AG04449 (cell line): ENCODE measurements at regions not wholly inside any gene's neighbourhood (a gene's known extent, or its start where the extent isn't known, plus 50 kb on each side); places are given as distances from the start of the nearest gene placed in this dataset.

Experiments used
- CTCF ChIA-PET: fragments of 350-600 bp; formaldehyde crosslinking; extraction: SDS; loops from one replicate; lab custom pipeline; 2021; ENCODE audit warnings: antibody characterized with exemption; lab: Yijun Ruan, JAX
- POLR2A ChIA-PET: fragments of 400-600, 350-600 bp; formaldehyde crosslinking; extraction: SDS; loops from one replicate; lab custom pipeline; 2020; ENCODE audit warnings: antibody characterized with exemption, inconsistent platforms; lab: Yijun Ruan, JAX
- DNase-seq: peaks from one replicate; pipeline ENCODE4 v3.0.0-alpha.2; 2010; ENCODE audit warnings: low read depth, low spot score
- H3K4me3 ChIP-seq: 2 replicates; pipeline ENCODE4 v1.5.1; 2011; ENCODE audit warnings: low read depth, mild to moderate bottlenecking, control low read depth, low read length
- TF ChIP-seq, protein P1 (sequence below): IDR thresholded peaks from one replicate; pipeline ENCODE4 v1.5.1; 2011; ENCODE audit warnings: mild to moderate bottlenecking, moderate library complexity, low read length, control low read depth, inconsistent platforms; ENCODE audit not compliant: insufficient read depth; ENCODE audit errors: missing control alignments

DNA sequence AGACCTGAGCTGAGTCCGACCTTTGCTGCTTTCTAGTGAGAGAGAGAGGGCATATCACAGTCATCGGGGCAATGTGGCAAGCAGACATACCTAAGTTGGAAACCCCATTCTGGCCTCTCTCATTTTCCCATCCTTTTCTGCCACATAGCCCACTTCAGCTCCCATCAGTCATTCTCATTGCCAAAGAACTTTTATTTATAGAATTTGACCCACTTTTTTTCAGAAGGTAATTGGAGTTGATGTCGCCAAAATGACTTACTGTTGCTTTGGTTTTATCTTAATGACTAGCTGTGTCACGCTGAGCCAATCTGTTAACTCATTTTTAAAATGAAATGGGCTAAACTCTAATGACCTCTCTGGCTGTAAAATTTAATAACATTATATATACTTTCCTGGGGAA, 63.9 kb upstream of the RMST start:
- ChIA-PET POLR2A (no interaction called here), CTCF (no interaction called here)
- no peak for DNase-seq
- H3K4me3 ChIP-seq, result no peak overlapping the region
- TF ChIP-seq, protein P1, sequence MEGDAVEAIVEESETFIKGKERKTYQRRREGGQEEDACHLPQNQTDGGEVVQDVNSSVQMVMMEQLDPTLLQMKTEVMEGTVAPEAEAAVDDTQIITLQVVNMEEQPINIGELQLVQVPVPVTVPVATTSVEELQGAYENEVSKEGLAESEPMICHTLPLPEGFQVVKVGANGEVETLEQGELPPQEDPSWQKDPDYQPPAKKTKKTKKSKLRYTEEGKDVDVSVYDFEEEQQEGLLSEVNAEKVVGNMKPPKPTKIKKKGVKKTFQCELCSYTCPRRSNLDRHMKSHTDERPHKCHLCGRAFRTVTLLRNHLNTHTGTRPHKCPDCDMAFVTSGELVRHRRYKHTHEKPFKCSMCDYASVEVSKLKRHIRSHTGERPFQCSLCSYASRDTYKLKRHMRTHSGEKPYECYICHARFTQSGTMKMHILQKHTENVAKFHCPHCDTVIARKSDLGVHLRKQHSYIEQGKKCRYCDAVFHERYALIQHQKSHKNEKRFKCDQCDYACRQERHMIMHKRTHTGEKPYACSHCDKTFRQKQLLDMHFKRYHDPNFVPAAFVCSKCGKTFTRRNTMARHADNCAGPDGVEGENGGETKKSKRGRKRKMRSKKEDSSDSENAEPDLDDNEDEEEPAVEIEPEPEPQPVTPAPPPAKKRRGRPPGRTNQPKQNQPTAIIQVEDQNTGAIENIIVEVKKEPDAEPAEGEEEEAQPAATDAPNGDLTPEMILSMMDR, result no peak

GRCh38 chr12:97404093-97404492, 58.5 kb upstream of the RMST start:
- CTCF ChIA-PET, result interaction anchor here (1.1 kb wide), 1 partner anchor 825 kb away, joined by 3 read pairs; no protein-coding TSS in a partner anchor
- H3K4me3 ChIP-seq, result no peak overlapping the region
- TF ChIP-seq, protein P1, result no peak
- POLR2A ChIA-PET, result no interaction called here
- DNase-seq, result no peak

- ChIA-PET POLR2A (no interaction called here), CTCF (interaction anchor here (1.1 kb wide), 1 partner anchor 825 kb away, joined by 3 read pairs; no protein-coding TSS in a partner anchor)
- DNase-seq, result no peak
- no peak overlapping the region for H3K4me3 ChIP-seq
- TF ChIP-seq, protein P1, result no peak
Observed at GRCh38 chr12:97404543-97404942, 58.1 kb upstream of the RMST start.

DNA sequence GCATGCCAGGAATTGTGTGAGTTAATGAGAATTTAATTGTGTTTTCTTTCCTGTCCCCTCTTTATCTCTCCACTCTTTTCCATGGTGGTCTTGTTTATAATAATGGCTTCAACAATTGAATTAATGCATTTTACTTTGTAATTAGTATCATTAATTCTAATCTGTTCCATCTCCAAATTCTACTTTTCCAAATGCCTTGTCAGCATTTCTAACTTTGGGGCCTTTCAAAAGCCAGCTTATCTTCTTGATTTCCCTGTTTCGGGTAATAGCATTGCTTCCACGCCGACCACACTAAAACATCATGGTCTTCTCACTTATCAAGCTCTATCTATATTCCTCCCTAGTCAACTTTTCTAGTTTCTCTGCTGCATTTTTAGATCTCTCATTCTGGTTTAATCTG, 54.2 kb upstream of the RMST start:
- TF ChIP-seq, protein P1, result no peak
- no peak for DNase-seq
- ChIA-PET POLR2A (no interaction called here), CTCF (no interaction called here)
- H3K4me3 ChIP-seq, result no peak overlapping the region

- TF ChIP-seq, protein P1, result no peak
- DNase-seq, result no peak
- CTCF ChIA-PET, result no interaction called here
- no peak overlapping the region for H3K4me3 ChIP-seq
- POLR2A ChIA-PET, result no interaction called here
Observed at GRCh38 chr12:97411341-97411740, 51.3 kb upstream of the RMST start.
